Uterus (tissue), 3 donors: ENCODE measurements at regions not wholly inside any gene's neighbourhood (a gene's known extent, or its start where the extent isn't known, plus 50 kb on each side); places are given as distances from the start of the nearest gene placed in this dataset.
A peak's percentile ranks its signal among the peaks of the same experiment; 100 is the strongest.
"Not testable (repeated sequence)": the region's sequence is repeated elsewhere in the genome, so short reads cannot be mapped to it uniquely, and the experiment has no call there.

Experiments used
- DNase-seq, 2 donors: peaks; one replicate each; pipeline ENCODE4 v3.0.0-alpha.2; 2019 to 2020
- H3K27ac ChIP-seq, 2 donors: fragments of 200-600 bp; sonication (generic); 1 replicate in 1 of 2; 2 replicates in 1 of 2; pipeline ENCODE4 v1.5.1; 2016 to 2018
- H3K27me3 ChIP-seq, 2 donors: fragments of 200-600 bp; sonication (generic); one replicate each; pipeline ENCODE4 v1.5.1; 2018 to 2019; ENCODE audit warnings: control low read depth in 1 of 2
- H3K36me3 ChIP-seq, 2 donors: fragments of 200-600 bp; sonication (generic); one replicate each; pipeline ENCODE4 v1.5.1; 2019; ENCODE audit warnings: control low read depth in 1 of 2
- H3K4me1 ChIP-seq, 2 donors: fragments of 200-600 bp; sonication (generic); one replicate each; pipeline ENCODE4 v1.5.1; 2018 to 2019; ENCODE audit warnings: control low read depth in 1 of 2
- H3K4me3 ChIP-seq, 2 donors: fragments of 200-600 bp; sonication (generic); 1 replicate in 1 of 2; 2 replicates in 1 of 2; pipeline ENCODE4 v1.5.1; 2018 to 2019; ENCODE audit warnings: mild to moderate bottlenecking in 1 of 2
- H3K9me3 ChIP-seq, 2 donors: fragments of 200-600 bp; sonication (generic); one replicate each; pipeline ENCODE4 v1.5.1; 2019; ENCODE audit warnings: control low read depth in 1 of 2
- CTCF ChIP-seq, 4 experiments: fragments of 200-600 bp in 2 of 4; fragments of 450-650 bp in 2 of 4; sonication (generic) in 2 of 4; IDR thresholded peaks; one replicate each; pipeline ENCODE4 v1.5.1; 2016 to 2019; ENCODE audit warnings: antibody characterized with exemption in 4 of 4, mild to moderate bottlenecking in 2 of 4, moderate library complexity in 1 of 4
- POLR2A ChIP-seq, 2 donors: fragments of 450-650 bp; IDR thresholded peaks; one replicate each; pipeline ENCODE4 v1.6.1; 2016; ENCODE audit warnings: antibody characterized with exemption in 2 of 2, mild to moderate bottlenecking in 1 of 2, moderate library complexity in 1 of 2
- intact Hi-C: fragments of 100-400 bp; cut with DNase I; formaldehyde crosslinking; loops from one replicate; pipeline ENCODE4 v1.15.1; 2023; ENCODE audit warnings: low total_unique reads
- donor health status: DM: yes; HTN: yes; CAD: no.

GRCh38 chr1:239987103-239987745, 104.5 kb upstream of the FMN2 start:
- no peak for DNase-seq
- H3K27me3 ChIP-seq: no peaks in the 10 kb centered on the region
- no peak overlapping the region for H3K27ac ChIP-seq
- TF ChIP-seq POLR2A (IDR thresholded peaks at IDR 0.05) (no peak), CTCF (IDR thresholded peaks at IDR 0.05) (peak in 3 of 4 experiments; percentile 19 to 45 (median 34))
- intact Hi-C loops: no loop called here
- H3K4me3 ChIP-seq: no peak overlapping the region
- H3K36me3 ChIP-seq: no peaks in the 10 kb centered on the region
- H3K4me1 ChIP-seq: no peaks in the 10 kb centered on the region
- no peaks in the 10 kb centered on the region for H3K9me3 ChIP-seq

GRCh38 chr1:239989990-239990389, 101.7 kb upstream of the FMN2 start:
- H3K27me3 ChIP-seq: no peaks in the 10 kb centered on the region
- TF ChIP-seq CTCF (IDR thresholded peaks at IDR 0.05): no peak
- TF ChIP-seq POLR2A (IDR thresholded peaks at IDR 0.05): no peak
- intact Hi-C loops: no loop called here
- H3K4me3 ChIP-seq: no peak overlapping the region
- no peaks in the 10 kb centered on the region for H3K36me3 ChIP-seq
- H3K9me3 ChIP-seq: no peaks in the 10 kb centered on the region
- no peak for DNase-seq
- H3K4me1 ChIP-seq: no peaks in the 10 kb centered on the region
- H3K27ac ChIP-seq: no peak overlapping the region

- H3K4me3 ChIP-seq, H3K27me3 ChIP-seq, intact Hi-C loops, H3K27ac ChIP-seq, H3K9me3 ChIP-seq, H3K4me1 ChIP-seq, DNase-seq, H3K36me3 ChIP-seq: not testable (repeated sequence)
Observed at GRCh38 chr1:239992566-239992965, 99.1 kb upstream of the FMN2 start.

GRCh38 chr1:239993366-239993765, 98.3 kb upstream of the FMN2 start:
- Histone ChIP-seq H3K4me1 (peaks cover 0 to 7% of the 10 kb centered on the region in 2 donors), H3K27ac (no peak overlapping the region), H3K27me3 (peaks cover under 1 to 3% of the 10 kb centered on the region in 2 donors), H3K4me3 (no peak overlapping the region), H3K36me3 (no peaks in the 10 kb centered on the region), H3K9me3 (no peaks in the 10 kb centered on the region)
- TF ChIP-seq CTCF (IDR thresholded peaks at IDR 0.05) (no peak), POLR2A (IDR thresholded peaks at IDR 0.05) (no peak)
- no peak for DNase-seq
- intact Hi-C loops: no loop called here

GRCh38 chr1:239995281-239995680, 96.4 kb upstream of the FMN2 start:
- Histone ChIP-seq H3K36me3 (no peaks in the 10 kb centered on the region), H3K27me3 (peaks cover 4 to 20% of the 10 kb centered on the region in 2 donors), H3K4me1 (peaks cover 0 to 7% of the 10 kb centered on the region in 2 donors), H3K27ac (no peak overlapping the region), H3K4me3 (no peak overlapping the region), H3K9me3 (no peaks in the 10 kb centered on the region)
- intact Hi-C loops: no loop called here
- TF ChIP-seq POLR2A (IDR thresholded peaks at IDR 0.05): no peak
- no peak for TF ChIP-seq CTCF (IDR thresholded peaks at IDR 0.05)
- no peak for DNase-seq

- Histone ChIP-seq H3K27me3 (peaks cover 4 to 20% of the 10 kb centered on the region in 2 donors), H3K4me3 (no peak overlapping the region), H3K9me3 (no peaks in the 10 kb centered on the region), H3K36me3 (no peaks in the 10 kb centered on the region), H3K4me1 (peaks cover 0 to 7% of the 10 kb centered on the region in 2 donors), H3K27ac (no peak overlapping the region)
- intact Hi-C loops: no loop called here
- no peak for DNase-seq
- TF ChIP-seq POLR2A (IDR thresholded peaks at IDR 0.05) (no peak), CTCF (IDR thresholded peaks at IDR 0.05) (no peak)
Observed at GRCh38 chr1:239997160-239997514, 94.5 kb upstream of the FMN2 start.
